Peyer's patch (tissue), 4 donors: ENCODE measurements at regions not wholly inside any gene's neighbourhood (a gene's known extent, or its start where the extent isn't known, plus 50 kb on each side); places are given as distances from the start of the nearest gene placed in this dataset.

ENCODE experiments used
- DNase-seq, 3 donors: peaks; one replicate each; pipeline ENCODE4 v3.0.0-alpha.2; 2017 to 2019
- H3K27ac ChIP-seq, 4 donors: fragments of 200-600 bp; sonication (generic); one replicate each; pipeline ENCODE4 v1.5.1; 2016 to 2019
- H3K27me3 ChIP-seq, 2 donors: fragments of 200-600 bp; sonication (generic); one replicate each; pipeline ENCODE4 v1.5.1; 2019
- H3K36me3 ChIP-seq, 3 donors: fragments of 200-600 bp; sonication (generic); one replicate each; pipeline ENCODE4 v1.5.1; 2016 to 2019
- H3K4me1 ChIP-seq, 4 donors: fragments of 200-600 bp; sonication (generic); one replicate each; pipeline ENCODE4 v1.5.1; 2016 to 2019
- H3K4me3 ChIP-seq, 4 donors: fragments of 200-600 bp; sonication (generic); 1 replicate in 3 of 4; 2 replicates in 1 of 4; pipeline ENCODE4 v1.5.1; 2016 to 2019; ENCODE audit warnings: mild to moderate bottlenecking in 1 of 4
- H3K9me3 ChIP-seq, 4 donors: fragments of 200-600 bp; sonication (generic); one replicate each; pipeline ENCODE4 v1.5.1; 2016 to 2019; ENCODE audit warnings: mild to moderate bottlenecking in 1 of 4
- CTCF ChIP-seq, 6 experiments: fragments of 450-650 bp in 4 of 6; fragments of 200-600 bp in 2 of 6; sonication (generic) in 1 of 6; IDR thresholded peaks; one replicate each; pipeline ENCODE4 v1.5.1; 2017 to 2019; ENCODE audit warnings: antibody characterized with exemption in 6 of 6, mild to moderate bottlenecking in 3 of 6, moderate library complexity in 1 of 6
- POLR2A ChIP-seq, 2 donors: fragments of 450-650 bp; IDR thresholded peaks; one replicate each; pipeline ENCODE4 v1.5.1; 2017; ENCODE audit warnings: antibody characterized with exemption in 2 of 2, mild to moderate bottlenecking in 2 of 2, moderate library complexity in 2 of 2

DNA sequence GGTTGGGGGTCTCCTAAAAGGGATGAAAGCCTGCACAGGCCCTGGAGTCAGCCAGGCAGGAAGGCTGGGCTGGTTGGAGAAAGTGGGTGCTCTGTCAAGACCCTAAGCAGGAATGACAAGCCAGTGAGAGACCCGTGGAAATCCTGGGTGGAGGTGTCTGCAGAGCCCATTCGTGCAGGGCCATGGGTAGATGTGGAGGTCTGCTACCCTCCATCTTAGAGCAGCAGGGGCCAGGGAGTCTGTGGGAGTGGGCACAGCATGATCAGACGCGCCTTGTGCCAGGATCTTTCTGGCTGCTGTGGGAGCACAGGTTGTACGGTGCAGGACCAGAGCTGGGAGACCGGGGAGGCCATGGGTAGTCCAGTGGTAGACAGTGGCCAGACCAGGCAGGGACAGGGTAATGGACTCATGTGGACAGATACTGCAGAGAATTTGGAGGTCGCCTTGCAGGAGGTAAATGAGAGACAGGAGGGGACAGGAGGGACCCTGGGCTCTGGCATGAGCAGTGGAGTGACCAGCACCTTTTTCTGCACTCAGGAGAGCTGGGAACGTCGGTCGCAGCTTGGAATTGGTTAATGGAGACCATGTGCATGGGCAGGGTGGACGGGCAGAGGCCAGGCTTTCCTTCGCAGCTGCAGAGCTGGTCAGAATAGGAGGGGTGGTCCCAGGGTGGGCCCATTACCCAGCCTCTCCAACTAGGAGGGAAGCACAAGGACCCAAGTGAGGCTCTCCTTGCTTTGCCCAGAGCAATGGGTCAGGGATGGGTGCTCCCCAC is 203.5 kb upstream of the PMEPA1 start:
- Histone ChIP-seq H3K27me3 (no peaks in the 10 kb centered on the region), H3K9me3 (no peaks in the 10 kb centered on the region), H3K27ac (no peak overlapping the region), H3K4me1 (no peaks in the 10 kb centered on the region), H3K36me3 (no peaks in the 10 kb centered on the region), H3K4me3 (no peak overlapping the region)
- DNase-seq = no peak
- no peak for TF ChIP-seq POLR2A (IDR thresholded peaks at IDR 0.05)
- TF ChIP-seq CTCF (IDR thresholded peaks at IDR 0.05) = no peak

DNA sequence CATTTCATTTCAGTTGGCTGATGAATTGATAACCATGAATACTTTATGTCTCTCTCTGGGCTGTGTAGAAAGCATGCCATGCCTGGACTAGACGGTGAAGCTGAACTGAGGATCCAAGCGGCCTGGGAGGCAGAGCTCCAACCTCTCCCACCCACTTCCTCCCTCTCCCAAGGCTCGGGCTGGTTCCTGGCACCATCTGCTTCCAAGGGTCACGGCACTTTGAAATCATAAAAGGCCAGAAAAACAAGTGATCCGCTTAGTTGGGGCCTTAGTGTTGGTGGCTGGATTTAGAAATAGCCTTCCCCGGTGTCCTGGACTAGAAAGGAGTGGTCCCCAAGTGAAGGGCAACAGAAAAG is 202.4 kb upstream of the PMEPA1 start:
- no peaks in the 10 kb centered on the region for H3K27me3 ChIP-seq
- no peak overlapping the region for H3K27ac ChIP-seq
- no peaks in the 10 kb centered on the region for H3K36me3 ChIP-seq
- no peak overlapping the region for H3K4me3 ChIP-seq
- TF ChIP-seq CTCF (IDR thresholded peaks at IDR 0.05) (no peak), POLR2A (IDR thresholded peaks at IDR 0.05) (no peak)
- no peaks in the 10 kb centered on the region for H3K9me3 ChIP-seq
- H3K4me1 ChIP-seq = no peaks in the 10 kb centered on the region
- DNase-seq = no peak

DNA sequence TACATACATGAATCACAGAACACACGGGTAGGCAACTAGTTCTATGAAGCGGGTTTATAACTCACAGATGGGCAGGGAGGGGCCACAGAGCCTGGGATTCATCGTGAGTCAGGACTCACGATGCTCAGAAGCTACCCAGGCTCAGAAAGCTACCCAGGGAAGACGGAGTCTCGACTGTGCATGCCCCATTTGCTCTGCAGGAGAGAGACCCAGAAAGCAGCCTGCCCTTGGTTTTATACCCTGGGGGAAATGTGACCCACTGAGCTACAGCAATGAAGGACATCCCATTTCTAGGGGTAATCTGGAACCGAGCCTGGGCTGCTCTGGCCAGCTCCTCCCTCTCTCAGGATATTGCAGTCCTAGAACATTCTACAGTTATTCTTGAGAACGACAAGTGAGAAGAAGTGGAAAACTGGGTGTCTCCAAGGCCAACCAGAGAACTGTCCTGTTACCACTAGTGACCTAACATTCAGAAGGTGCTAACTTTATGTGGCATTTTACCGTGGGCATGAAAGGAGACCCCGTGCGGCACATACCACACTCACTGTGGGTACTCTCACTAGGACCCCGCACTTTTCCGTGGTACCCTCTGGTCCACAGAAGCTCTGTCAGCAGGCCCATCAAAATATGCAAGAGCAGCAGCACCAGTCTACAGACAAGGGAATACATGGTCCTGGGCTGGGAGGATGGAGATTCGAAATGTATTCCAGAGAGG is 201.9 kb upstream of the PMEPA1 start:
- TF ChIP-seq POLR2A (IDR thresholded peaks at IDR 0.05) (no peak), CTCF (IDR thresholded peaks at IDR 0.05) (no peak)
- Histone ChIP-seq H3K27ac (no peak overlapping the region), H3K9me3 (no peaks in the 10 kb centered on the region), H3K27me3 (no peaks in the 10 kb centered on the region), H3K4me3 (no peak overlapping the region), H3K4me1 (no peaks in the 10 kb centered on the region), H3K36me3 (no peaks in the 10 kb centered on the region)
- no peak for DNase-seq

DNA sequence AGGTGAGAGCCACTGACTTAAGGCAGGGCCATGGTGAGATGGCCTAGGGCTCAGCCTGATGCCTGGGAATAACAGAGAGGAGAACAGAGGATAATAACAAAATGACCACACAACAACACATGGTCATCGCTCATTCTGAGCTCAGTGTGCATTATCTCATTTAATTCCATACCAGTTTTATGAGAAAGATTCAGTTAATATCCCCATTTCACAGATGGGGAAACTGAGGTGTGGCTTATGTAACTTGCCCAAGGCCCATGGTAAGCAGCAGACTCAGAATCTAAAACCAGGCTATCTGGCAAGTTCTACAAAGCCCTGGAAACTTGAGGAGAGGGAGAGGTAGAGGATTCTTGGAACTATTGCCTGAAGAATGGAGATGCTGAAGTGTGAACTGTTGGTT is 200.9 kb upstream of the PMEPA1 start:
- no peak for TF ChIP-seq CTCF (IDR thresholded peaks at IDR 0.05)
- TF ChIP-seq POLR2A (IDR thresholded peaks at IDR 0.05) = no peak
- Histone ChIP-seq H3K27ac (no peak overlapping the region), H3K27me3 (no peaks in the 10 kb centered on the region)

DNA sequence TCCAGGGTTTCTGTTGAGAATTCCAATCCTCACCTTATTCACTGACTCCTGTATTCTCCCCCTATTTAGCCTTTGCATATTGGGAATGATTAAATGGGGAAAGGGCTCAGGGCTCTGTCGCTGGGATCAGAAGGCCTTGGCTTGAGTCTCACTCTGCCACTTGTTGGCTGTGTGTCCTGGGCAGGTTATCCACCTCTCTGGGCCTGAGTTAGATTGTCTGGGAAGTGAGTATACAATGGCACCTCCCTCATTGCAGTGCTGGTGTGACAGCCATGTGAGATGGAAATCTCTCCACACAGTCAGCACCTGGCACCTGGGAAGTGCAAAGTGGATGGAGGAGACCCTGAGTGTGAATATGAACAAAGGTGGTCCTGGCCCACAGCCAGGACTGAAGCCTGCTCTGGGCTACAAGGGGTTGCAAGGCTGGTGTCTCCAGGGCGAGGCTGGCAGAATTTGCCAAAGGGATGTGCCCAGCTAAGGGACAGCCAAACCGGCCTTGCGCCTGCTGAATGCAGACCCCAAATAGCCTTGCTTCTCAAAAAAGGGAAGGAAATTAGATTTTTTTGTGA is 200.0 kb upstream of the PMEPA1 start:
- DNase-seq = peak in 1 of 3 donors; percentile 29
- H3K9me3 ChIP-seq = no peaks in the 10 kb centered on the region
- H3K27ac ChIP-seq = no peak overlapping the region
- TF ChIP-seq POLR2A (IDR thresholded peaks at IDR 0.05) = no peak
- TF ChIP-seq CTCF (IDR thresholded peaks at IDR 0.05) = no peak
- H3K36me3 ChIP-seq = no peaks in the 10 kb centered on the region
- no peaks in the 10 kb centered on the region for H3K27me3 ChIP-seq
- no peak overlapping the region for H3K4me3 ChIP-seq
- H3K4me1 ChIP-seq = no peaks in the 10 kb centered on the region

More for the DNA sequence above, 200.9 kb upstream of the PMEPA1 start:
- no peak overlapping the region for H3K4me3 ChIP-seq
- no peaks in the 10 kb centered on the region for H3K36me3 ChIP-seq
- H3K9me3 ChIP-seq = no peaks in the 10 kb centered on the region
- DNase-seq = no peak
- H3K4me1 ChIP-seq = no peaks in the 10 kb centered on the region
